ENCODE measurements at regions not wholly inside any gene's neighbourhood (a gene's known extent, or its start where the extent isn't known, plus 50 kb on each side); places are given as distances from the start of the nearest gene placed in this dataset.

- no peaks in the 10 kb centered on the region for H3K36me3 ChIP-seq (ENCODE audit: control insufficient read depth, insufficient read depth, low read length)
- H3K9me3 Mint-ChIP-seq (ENCODE audit: unreplicated experiment): no peaks in the 10 kb centered on the region
- H3K27me3 ChIP-seq (replicated peaks; ENCODE audit: control insufficient read depth, insufficient read depth, low read length): no peaks in the 10 kb centered on the region
- BruUV-seq (replicated peaks): no TSS peak
- H3K4me3 ChIP-seq (ENCODE audit: low read depth, low read length): no peak overlapping the region
- no peak for DNase-seq
- no peaks in the 10 kb centered on the region for H3K36me3 Mint-ChIP-seq (ENCODE audit: insufficient read depth, unreplicated experiment)
- POLR2A ChIA-PET: no interaction called here
- no peaks in the 10 kb centered on the region for H3K27me3 Mint-ChIP-seq (ENCODE audit: insufficient read depth, unreplicated experiment)
- CTCF ChIA-PET: no interaction called here
- H3K9me3 ChIP-seq: no peaks in the 10 kb centered on the region
- intact Hi-C loops (cut with micrococcal nuclease; ENCODE audit: unreplicated experiment): no loop called here
- H3K4me1 ChIP-seq: no peaks in the 10 kb centered on the region
- no peak overlapping the region for H3K27ac Mint-ChIP-seq (ENCODE audit: unreplicated experiment)
- H3K4me3 Mint-ChIP-seq (ENCODE audit: unreplicated experiment): no peak overlapping the region
- TF ChIP-seq CTCF (IDR thresholded peaks at IDR 0.05; ENCODE audit: insufficient read depth in 1 of 2, low read depth in 1 of 2, low read length in 1 of 2, severe bottlenecking in 1 of 2, unreplicated experiment in 1 of 2): no peak
- no peaks in the 10 kb centered on the region for H3K4me1 Mint-ChIP-seq (ENCODE audit: low read depth, unreplicated experiment)
Observed at GRCh38 chr13:40422588-40423235, 243.7 kb downstream of the FOXO1 start.

- CTCF ChIA-PET: no interaction called here
- Histone ChIP-seq H3K4me1 (peaks cover 13% of the 10 kb centered on the region), H3K36me3 (ENCODE audit: control insufficient read depth, insufficient read depth, low read length) (no peaks in the 10 kb centered on the region), H3K4me3 (ENCODE audit: low read depth, low read length) (no peak overlapping the region), H3K27me3 (replicated peaks; ENCODE audit: control insufficient read depth, insufficient read depth, low read length) (no peaks in the 10 kb centered on the region), H3K9me3 (no peaks in the 10 kb centered on the region)
- Mint-ChIP-seq H3K27me3 (ENCODE audit: insufficient read depth, unreplicated experiment) (no peaks in the 10 kb centered on the region), H3K4me1 (ENCODE audit: low read depth, unreplicated experiment) (no peaks in the 10 kb centered on the region), H3K27ac (ENCODE audit: unreplicated experiment) (no peak overlapping the region), H3K9me3 (ENCODE audit: unreplicated experiment) (no peaks in the 10 kb centered on the region), H3K36me3 (ENCODE audit: insufficient read depth, unreplicated experiment) (no peaks in the 10 kb centered on the region), H3K4me3 (ENCODE audit: unreplicated experiment) (no peak overlapping the region)
- DNase-seq: no peak
- POLR2A ChIA-PET: no interaction called here
- TF ChIP-seq CTCF (IDR thresholded peaks at IDR 0.05; ENCODE audit: insufficient read depth in 1 of 2, low read depth in 1 of 2, low read length in 1 of 2, severe bottlenecking in 1 of 2, unreplicated experiment in 1 of 2): no peak
- BruUV-seq (replicated peaks): no TSS peak
- intact Hi-C loops (cut with micrococcal nuclease; ENCODE audit: unreplicated experiment): no loop called here
Observed at GRCh38 chr13:40428354-40428753, 238.1 kb downstream of the FOXO1 start.

- H3K27ac Mint-ChIP-seq (ENCODE audit: unreplicated experiment): no peak overlapping the region
- Histone ChIP-seq H3K27me3 (replicated peaks; ENCODE audit: control insufficient read depth, insufficient read depth, low read length) (no peaks in the 10 kb centered on the region), H3K36me3 (ENCODE audit: control insufficient read depth, insufficient read depth, low read length) (no peaks in the 10 kb centered on the region), H3K4me1 (peaks cover 13% of the 10 kb centered on the region), H3K4me3 (ENCODE audit: low read depth, low read length) (no peak overlapping the region), H3K9me3 (no peaks in the 10 kb centered on the region)
- no peaks in the 10 kb centered on the region for H3K36me3 Mint-ChIP-seq (ENCODE audit: insufficient read depth, unreplicated experiment)
- intact Hi-C loops (cut with micrococcal nuclease; ENCODE audit: unreplicated experiment): no loop called here
- H3K9me3 Mint-ChIP-seq (ENCODE audit: unreplicated experiment): no peaks in the 10 kb centered on the region
- BruUV-seq (replicated peaks): no TSS peak
- CTCF ChIA-PET: no interaction called here
- H3K4me3 Mint-ChIP-seq (ENCODE audit: unreplicated experiment): no peak overlapping the region
- no peaks in the 10 kb centered on the region for H3K4me1 Mint-ChIP-seq (ENCODE audit: low read depth, unreplicated experiment)
- POLR2A ChIA-PET: no interaction called here
- no peak for TF ChIP-seq CTCF (IDR thresholded peaks at IDR 0.05; ENCODE audit: insufficient read depth in 1 of 2, low read depth in 1 of 2, low read length in 1 of 2, severe bottlenecking in 1 of 2, unreplicated experiment in 1 of 2)
- no peaks in the 10 kb centered on the region for H3K27me3 Mint-ChIP-seq (ENCODE audit: insufficient read depth, unreplicated experiment)
- DNase-seq: no peak
Observed at GRCh38 chr13:40429706-40430545, 236.5 kb downstream of the FOXO1 start.

Data from Caco-2 (cell line).